HCT116 (cell line): ENCODE measurements at regions not wholly inside any gene's neighbourhood (a gene's known extent, or its start where the extent isn't known, plus 50 kb on each side); places are given as distances from the start of the nearest gene placed in this dataset.

Source experiments
- ATF3 ChIP-seq: IDR thresholded peaks from 2 replicates; pipeline ENCODE4 v1.6.1; 2012
- CBX3 ChIP-seq: IDR thresholded peaks from 2 replicates; pipeline ENCODE4 v1.6.1; 2012; ENCODE audit warnings: low read depth
- CEBPB ChIP-seq: IDR thresholded peaks from 2 replicates; pipeline ENCODE4 v1.6.1; 2012; ENCODE audit warnings: low read depth
- CTCF ChIP-seq, 3 experiments: fragments of 200-600 bp in 1 of 3; sonication (generic) in 1 of 3; IDR thresholded peaks in 2 of 3; conservative IDR thresholded peaks in 1 of 3; 2 replicates each; pipeline ENCODE4 v1.5.1; 2012 to 2017; ENCODE audit warnings: low read depth in 2 of 3, low read length in 2 of 3, antibody characterized with exemption in 1 of 3, borderline replicate concordance in 1 of 3, control low read depth in 1 of 3, mild to moderate bottlenecking in 1 of 3, mixed read lengths in 1 of 3, mixed run types in 1 of 3, moderate library complexity in 1 of 3; ENCODE audit not compliant: insufficient read depth in 1 of 3
- ELF1 ChIP-seq: IDR thresholded peaks from 2 replicates; pipeline ENCODE4 v1.6.1; 2012; ENCODE audit warnings: low read depth, borderline replicate concordance
- EZH2 ChIP-seq: fragments of 200-600 bp; sonication (generic); IDR thresholded peaks from 2 replicates; pipeline ENCODE4 v1.6.1; 2017; ENCODE audit warnings: antibody characterized with exemption, mixed run types
- EZH2phosphoT487 ChIP-seq: fragments of 200-600 bp; IDR thresholded peaks from 2 replicates; pipeline ENCODE4 v1.6.1; 2018; ENCODE audit warnings: antibody characterized with exemption, borderline replicate concordance
- FOSL1 ChIP-seq: IDR thresholded peaks from 2 replicates; pipeline ENCODE4 v1.6.1; 2012; ENCODE audit warnings: low read depth
- POLR2AphosphoS5 ChIP-seq: IDR thresholded peaks from 2 replicates; pipeline ENCODE4 v1.6.1; 2011; ENCODE audit warnings: mild to moderate bottlenecking, low read depth, low read length, moderate library complexity
- SP1 ChIP-seq: IDR thresholded peaks from 2 replicates; pipeline ENCODE4 v1.6.1; 2012; ENCODE audit warnings: low read depth
- TCF7L2 ChIP-seq: IDR thresholded peaks from 2 replicates; pipeline ENCODE4 v1.7.0; 2011; ENCODE audit warnings: borderline replicate concordance, inconsistent platforms; ENCODE audit not compliant: insufficient read depth, insufficient read length; ENCODE audit errors: extremely low read depth

GRCh38 chr1:102085896-102086295 lies 89.2 kb upstream of the OLFM3 start:
- TF ChIP-seq ELF1 (no peak), CTCF (IDR thresholded peaks at IDR 0.05 in 2 of 3, conservative IDR thresholded peaks at IDR 0.05 in 1 of 3; ENCODE audit: borderline replicate concordance in 1 of 3, insufficient read depth in 1 of 3, low read depth in 2 of 3, low read length in 2 of 3) (no peak), CEBPB (no peak), EZH2 (no peak), SP1 (no peak), EZH2phosphoT487 (no peak), FOSL1 (no peak), ATF3 (no peak), CBX3 (no peak), POLR2AphosphoS5 (no peak), TCF7L2 (no peak)
